Neural cell (in vitro differentiated cells): ENCODE measurements at regions not wholly inside any gene's neighbourhood (a gene's known extent, or its start where the extent isn't known, plus 50 kb on each side); places are given as distances from the start of the nearest gene placed in this dataset.

ENCODE experiments used
- H2AFZ ChIP-seq: fragments of 200-600, 300-800 bp; sonication (generic), shearing (Covaris generic); 2 replicates; pipeline ENCODE4 v1.6.0; 2014; ENCODE audit warnings: low read depth, mild to moderate bottlenecking, antibody characterized with exemption, low read length, moderate library complexity
- H3F3A ChIP-seq: fragments of 200-600 bp; shearing (Covaris generic); 2 replicates; pipeline ENCODE4 v1.6.1; 2016; ENCODE audit warnings: mild to moderate bottlenecking, moderate library complexity, mixed read lengths, antibody characterized with exemption, low read length; ENCODE audit not compliant: insufficient read depth, poor library complexity, severe bottlenecking
- H3K27ac ChIP-seq: fragments of 200-600, 300-800 bp; sonication (generic), shearing (Covaris generic); 2 replicates; pipeline ENCODE4 v1.5.1; 2014; ENCODE audit warnings: mild to moderate bottlenecking, low read length, moderate library complexity
- H3K27me3 ChIP-seq: fragments of 300-800, 200-600 bp; sonication (generic), shearing (Covaris generic); 2 replicates; pipeline ENCODE4 v1.6.0; 2014; ENCODE audit warnings: mild to moderate bottlenecking, low read depth, low read length, moderate library complexity; ENCODE audit not compliant: insufficient read depth
- H3K36me3 ChIP-seq: fragments of 300-800, 200-600 bp; sonication (generic), shearing (Covaris generic); 2 replicates; pipeline ENCODE4 v1.5.1; 2014; ENCODE audit warnings: mild to moderate bottlenecking, antibody characterized with exemption, low read length, moderate library complexity; ENCODE audit not compliant: insufficient read depth
- H3K4me2 ChIP-seq: fragments of 300-800, 200-600 bp; sonication (generic), shearing (Covaris generic); 2 replicates; pipeline ENCODE4 v1.6.0; 2014; ENCODE audit warnings: mild to moderate bottlenecking, low read length
- H3K4me3 ChIP-seq: fragments of 300-800, 200-600 bp; sonication (generic), shearing (Covaris generic); 2 replicates; pipeline ENCODE4 v1.5.1; 2014; ENCODE audit warnings: mild to moderate bottlenecking, low read length, moderate library complexity
- H3K79me2 ChIP-seq: fragments of 200-600 bp; shearing (Covaris generic); replicated peaks from 2 replicates; pipeline ENCODE4 v1.6.0; 2014; ENCODE audit warnings: mild to moderate bottlenecking, low read length, moderate library complexity; ENCODE audit not compliant: insufficient read depth
- H3K9ac ChIP-seq: fragments of 300-800, 200-600 bp; sonication (generic), shearing (Covaris generic); 2 replicates; pipeline ENCODE4 v1.6.1; 2016; ENCODE audit warnings: mild to moderate bottlenecking, low read length, mixed read lengths
- H3K9me2 ChIP-seq: fragments of 200-600 bp; shearing (Covaris generic); 2 replicates; pipeline ENCODE4 v1.6.1; 2016; ENCODE audit warnings: mild to moderate bottlenecking, low read length, mixed read lengths; ENCODE audit not compliant: insufficient read depth
- H3K9me3 ChIP-seq: fragments of 200-600, 300-800 bp; sonication (generic), shearing (Covaris generic); 2 replicates; pipeline ENCODE4 v1.6.1; 2016; ENCODE audit warnings: mild to moderate bottlenecking, mixed run types, low read length, moderate library complexity, mixed read lengths
- H4K20me1 ChIP-seq: fragments of 200-600 bp; shearing (Covaris generic); 2 replicates; pipeline ENCODE4 v1.6.1; 2016; ENCODE audit warnings: mild to moderate bottlenecking, mixed run types; ENCODE audit not compliant: insufficient read depth
- EP300 ChIP-seq: fragments of 450-650 bp; conservative IDR thresholded peaks from 2 replicates; pipeline ENCODE4 v1.6.1; 2014; ENCODE audit warnings: antibody characterized with exemption, mild to moderate bottlenecking, moderate library complexity; ENCODE audit not compliant: poor library complexity, severe bottlenecking
- EZH2 ChIP-seq: fragments of 200-600, 300-800 bp; shearing (Covaris generic), sonication (generic); IDR thresholded peaks from 2 replicates; pipeline ENCODE4 v1.6.1; 2014; ENCODE audit warnings: antibody characterized with exemption, low read length, borderline replicate concordance, mild to moderate bottlenecking; ENCODE audit not compliant: insufficient read depth, poor library complexity, severe bottlenecking
- MXI1 ChIP-seq: fragments of 450-650 bp; conservative IDR thresholded peaks from 2 replicates; pipeline ENCODE4 v1.6.1; 2014; ENCODE audit warnings: antibody characterized with exemption, mild to moderate bottlenecking; ENCODE audit not compliant: poor library complexity, severe bottlenecking
- POLR2AphosphoS5 ChIP-seq: IDR thresholded peaks from 2 replicates; pipeline ENCODE4 v1.6.1; 2012
- RAD21 ChIP-seq: fragments of 450-650 bp; conservative IDR thresholded peaks from 2 replicates; pipeline ENCODE4 v1.6.1; 2014; ENCODE audit warnings: antibody characterized with exemption, mild to moderate bottlenecking, moderate library complexity
- SMC3 ChIP-seq: fragments of 450-650 bp; conservative IDR thresholded peaks from 2 replicates; pipeline ENCODE4 v1.6.1; 2014; ENCODE audit warnings: antibody characterized with exemption, mild to moderate bottlenecking, moderate library complexity; ENCODE audit not compliant: poor library complexity
- TAF1 ChIP-seq: IDR thresholded peaks from 2 replicates; pipeline ENCODE4 v1.6.1; 2012; ENCODE audit warnings: low read depth
- TF ChIP-seq, protein P1 (sequence below): IDR thresholded peaks from 2 replicates; pipeline ENCODE4 v1.6.1; 2012; ENCODE audit warnings: borderline replicate concordance
- TF ChIP-seq, protein P2 (sequence below): fragments of 450-650 bp; IDR thresholded peaks from 2 replicates; pipeline ENCODE4 v1.5.1; 2014; ENCODE audit warnings: antibody characterized with exemption, mild to moderate bottlenecking, moderate library complexity; ENCODE audit not compliant: poor library complexity, severe bottlenecking

DNA sequence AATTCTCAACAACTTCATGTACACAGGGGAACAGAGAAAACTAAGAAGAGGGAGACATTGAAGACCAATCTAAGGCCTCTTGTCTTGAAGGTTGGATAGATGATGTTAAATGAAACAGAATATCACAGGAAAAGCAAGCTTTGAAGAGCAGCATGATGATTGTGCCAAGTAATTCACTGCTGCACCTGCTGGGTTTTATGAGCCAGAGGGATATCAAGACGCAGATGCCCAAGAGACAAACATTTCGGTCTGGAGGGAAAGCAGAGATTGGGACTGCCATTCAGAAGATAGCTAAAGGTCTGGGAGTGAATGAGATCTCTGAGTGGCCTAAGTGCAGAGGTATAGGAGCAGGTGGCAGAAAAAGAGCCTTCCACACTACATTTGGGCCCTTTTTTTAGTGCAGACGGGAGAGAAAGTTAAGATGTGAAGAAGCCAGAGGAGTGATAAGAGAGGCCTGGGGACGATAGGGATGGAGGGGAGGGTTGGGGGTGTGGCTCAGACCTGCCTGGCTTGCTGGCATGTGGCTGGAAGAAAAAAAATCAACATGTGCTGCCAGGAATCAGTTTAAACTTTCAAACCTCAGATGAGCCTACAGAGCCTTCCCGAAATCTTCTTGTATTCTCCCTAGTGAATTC is 200.6 kb downstream of the AEBP2 start:
- no peak overlapping the region for H3K27ac ChIP-seq
- H3K4me3 ChIP-seq = no peak overlapping the region
- H3F3A ChIP-seq = no peaks in the 10 kb centered on the region
- H3K4me2 ChIP-seq = no peak overlapping the region
- H2AFZ ChIP-seq = no peak overlapping the region
- no peaks in the 10 kb centered on the region for H3K79me2 ChIP-seq
- H3K36me3 ChIP-seq = no peaks in the 10 kb centered on the region
- H4K20me1 ChIP-seq = no peaks in the 10 kb centered on the region
- H3K9ac ChIP-seq = no peak overlapping the region
- H3K27me3 ChIP-seq = no peaks in the 10 kb centered on the region
- TF ChIP-seq, protein P1, sequence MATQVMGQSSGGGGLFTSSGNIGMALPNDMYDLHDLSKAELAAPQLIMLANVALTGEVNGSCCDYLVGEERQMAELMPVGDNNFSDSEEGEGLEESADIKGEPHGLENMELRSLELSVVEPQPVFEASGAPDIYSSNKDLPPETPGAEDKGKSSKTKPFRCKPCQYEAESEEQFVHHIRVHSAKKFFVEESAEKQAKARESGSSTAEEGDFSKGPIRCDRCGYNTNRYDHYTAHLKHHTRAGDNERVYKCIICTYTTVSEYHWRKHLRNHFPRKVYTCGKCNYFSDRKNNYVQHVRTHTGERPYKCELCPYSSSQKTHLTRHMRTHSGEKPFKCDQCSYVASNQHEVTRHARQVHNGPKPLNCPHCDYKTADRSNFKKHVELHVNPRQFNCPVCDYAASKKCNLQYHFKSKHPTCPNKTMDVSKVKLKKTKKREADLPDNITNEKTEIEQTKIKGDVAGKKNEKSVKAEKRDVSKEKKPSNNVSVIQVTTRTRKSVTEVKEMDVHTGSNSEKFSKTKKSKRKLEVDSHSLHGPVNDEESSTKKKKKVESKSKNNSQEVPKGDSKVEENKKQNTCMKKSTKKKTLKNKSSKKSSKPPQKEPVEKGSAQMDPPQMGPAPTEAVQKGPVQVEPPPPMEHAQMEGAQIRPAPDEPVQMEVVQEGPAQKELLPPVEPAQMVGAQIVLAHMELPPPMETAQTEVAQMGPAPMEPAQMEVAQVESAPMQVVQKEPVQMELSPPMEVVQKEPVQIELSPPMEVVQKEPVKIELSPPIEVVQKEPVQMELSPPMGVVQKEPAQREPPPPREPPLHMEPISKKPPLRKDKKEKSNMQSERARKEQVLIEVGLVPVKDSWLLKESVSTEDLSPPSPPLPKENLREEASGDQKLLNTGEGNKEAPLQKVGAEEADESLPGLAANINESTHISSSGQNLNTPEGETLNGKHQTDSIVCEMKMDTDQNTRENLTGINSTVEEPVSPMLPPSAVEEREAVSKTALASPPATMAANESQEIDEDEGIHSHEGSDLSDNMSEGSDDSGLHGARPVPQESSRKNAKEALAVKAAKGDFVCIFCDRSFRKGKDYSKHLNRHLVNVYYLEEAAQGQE = no peak
- TF ChIP-seq EZH2 (no peak), RAD21 (no peak), POLR2AphosphoS5 (no peak), SMC3 (no peak), TAF1 (no peak), EP300 (no peak), MXI1 (no peak)
- TF ChIP-seq, protein P2, sequence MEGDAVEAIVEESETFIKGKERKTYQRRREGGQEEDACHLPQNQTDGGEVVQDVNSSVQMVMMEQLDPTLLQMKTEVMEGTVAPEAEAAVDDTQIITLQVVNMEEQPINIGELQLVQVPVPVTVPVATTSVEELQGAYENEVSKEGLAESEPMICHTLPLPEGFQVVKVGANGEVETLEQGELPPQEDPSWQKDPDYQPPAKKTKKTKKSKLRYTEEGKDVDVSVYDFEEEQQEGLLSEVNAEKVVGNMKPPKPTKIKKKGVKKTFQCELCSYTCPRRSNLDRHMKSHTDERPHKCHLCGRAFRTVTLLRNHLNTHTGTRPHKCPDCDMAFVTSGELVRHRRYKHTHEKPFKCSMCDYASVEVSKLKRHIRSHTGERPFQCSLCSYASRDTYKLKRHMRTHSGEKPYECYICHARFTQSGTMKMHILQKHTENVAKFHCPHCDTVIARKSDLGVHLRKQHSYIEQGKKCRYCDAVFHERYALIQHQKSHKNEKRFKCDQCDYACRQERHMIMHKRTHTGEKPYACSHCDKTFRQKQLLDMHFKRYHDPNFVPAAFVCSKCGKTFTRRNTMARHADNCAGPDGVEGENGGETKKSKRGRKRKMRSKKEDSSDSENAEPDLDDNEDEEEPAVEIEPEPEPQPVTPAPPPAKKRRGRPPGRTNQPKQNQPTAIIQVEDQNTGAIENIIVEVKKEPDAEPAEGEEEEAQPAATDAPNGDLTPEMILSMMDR = no peak
- H3K9me2 ChIP-seq = no peaks in the 10 kb centered on the region
- H3K9me3 ChIP-seq = no peaks in the 10 kb centered on the region

DNA sequence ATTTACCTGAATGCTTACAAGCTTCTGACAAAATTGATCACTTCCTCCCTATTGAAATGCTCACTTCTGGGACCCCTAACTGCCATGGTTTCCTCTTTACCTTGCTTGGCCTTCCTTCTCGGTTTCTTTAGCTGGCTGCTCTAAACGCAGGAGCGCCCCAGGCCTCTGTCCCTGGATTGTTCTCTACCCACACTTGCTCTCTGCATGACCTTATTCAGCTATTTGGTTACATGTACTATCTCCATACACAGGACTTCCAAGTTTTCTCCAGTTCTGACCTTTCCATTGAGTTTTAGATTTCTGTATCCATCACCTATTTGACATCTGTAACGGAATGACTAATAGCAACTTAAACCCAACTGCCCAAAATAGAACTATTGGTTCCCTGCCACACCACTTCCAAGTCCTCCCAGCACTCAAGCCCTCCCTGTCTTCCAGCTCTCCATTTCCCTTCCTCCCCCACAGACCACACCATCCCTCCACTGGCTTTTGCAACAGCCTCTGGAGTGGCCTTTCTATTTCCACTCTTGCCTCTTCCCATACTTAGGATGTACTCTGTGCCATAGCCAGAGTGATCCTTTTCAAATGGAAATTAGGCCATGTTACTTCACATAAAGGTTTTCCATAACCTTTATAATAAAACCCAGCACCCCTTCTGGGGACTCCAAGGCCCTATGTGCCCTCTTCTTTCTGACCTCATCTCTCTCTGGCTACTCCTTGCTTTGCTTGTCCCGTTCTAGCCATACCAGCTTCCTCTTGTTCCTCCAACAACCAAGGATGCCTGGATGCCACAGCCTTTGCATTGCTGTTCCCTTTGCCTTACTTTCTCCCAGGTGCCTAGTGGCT is 202.2 kb downstream of the AEBP2 start:
- Histone ChIP-seq H3K4me3 (no peak overlapping the region), H3K9me2 (no peaks in the 10 kb centered on the region), H3K27me3 (no peaks in the 10 kb centered on the region), H3K4me2 (no peak overlapping the region), H4K20me1 (no peaks in the 10 kb centered on the region), H3F3A (no peaks in the 10 kb centered on the region), H3K36me3 (no peaks in the 10 kb centered on the region), H3K79me2 (no peaks in the 10 kb centered on the region), H3K27ac (no peak overlapping the region), H3K9ac (no peak overlapping the region), H2AFZ (no peak overlapping the region), H3K9me3 (no peaks in the 10 kb centered on the region)
- TF ChIP-seq, protein P1 = no peak
- no peak for TF ChIP-seq POLR2AphosphoS5
